ENCODE measurements at regions not wholly inside any gene's neighbourhood (a gene's known extent, or its start where the extent isn't known, plus 50 kb on each side); places are given as distances from the start of the nearest gene placed in this dataset.

DNA sequence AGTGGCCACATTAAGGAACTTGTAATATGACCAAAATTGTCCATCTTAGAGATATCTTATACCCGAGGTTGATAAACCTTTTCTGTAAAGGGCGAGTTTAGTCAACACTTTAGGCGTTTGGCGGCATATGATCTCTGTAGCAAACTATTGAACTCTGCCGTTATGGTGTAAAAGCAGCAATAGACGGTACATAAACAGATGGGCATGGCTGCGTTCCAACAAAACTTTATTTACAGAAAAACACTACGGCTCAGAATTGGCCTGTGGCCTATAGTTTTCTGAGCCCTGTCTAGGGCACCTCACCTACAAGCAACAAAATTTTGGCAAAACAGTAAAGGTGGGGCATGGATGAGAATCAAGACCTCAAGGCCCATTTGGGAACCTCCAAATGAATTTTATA is 121.9 kb upstream of the HAAO start:
- H3K4me1 ChIP-seq (ENCODE audit: control insufficient read depth in 2 of 2, insufficient read depth in 1 of 2, low read depth in 1 of 2, low read length in 2 of 2), result peaks cover 2 to 14% of the 10 kb centered on the region in 2 donors
- DNase-seq (ENCODE audit: low spot score), result no peak
- no peak overlapping the region for H3K18ac ChIP-seq (ENCODE audit: low read length)
- no peak overlapping the region for H3K4me3 ChIP-seq (ENCODE audit: low read length in 2 of 2)
- no peak overlapping the region for H2BK15ac ChIP-seq (ENCODE audit: low read length)
- no peak overlapping the region for H2AFZ ChIP-seq (ENCODE audit: low read length)
- WGBS, 2 donors (ENCODE audit: extremely low coverage in 2 of 2, insufficient read length in 2 of 2, insufficient replicate concordance in 1 of 2), result no CpG with 5 or more reads among the region's 8 CpGs
- H3K27ac ChIP-seq (replicated peaks; ENCODE audit: low read length), result no peak overlapping the region
- H2BK5ac ChIP-seq (ENCODE audit: low read length), result no peak overlapping the region
- no peak overlapping the region for H3K14ac ChIP-seq (ENCODE audit: low read length)
- peaks cover 0 to 2% of the 10 kb centered on the region in 2 donors for H3K9me3 ChIP-seq (replicated peaks in 1 of 2; ENCODE audit: control insufficient read depth in 2 of 2, insufficient read depth in 1 of 2, low read depth in 1 of 2, low read length in 2 of 2)
- no peak overlapping the region for H2AK5ac ChIP-seq (ENCODE audit: low read depth, low read length)
- no peak overlapping the region for H4K91ac ChIP-seq (ENCODE audit: low read depth, low read length, poor library complexity)
- H3K4me2 ChIP-seq (ENCODE audit: insufficient read depth, low read length, poor library complexity, severe bottlenecking), result no peak overlapping the region
- H2BK120ac ChIP-seq (ENCODE audit: low read depth, low read length), result no peak overlapping the region
- no peak overlapping the region for H4K8ac ChIP-seq (ENCODE audit: low read depth, low read length)
- no peaks in the 10 kb centered on the region for H3K27me3 ChIP-seq (ENCODE audit: control insufficient read depth in 3 of 3, insufficient read depth in 3 of 3, low read depth in 1 of 3, low read length in 3 of 3)
- H3K36me3 ChIP-seq (replicated peaks in 1 of 2; ENCODE audit: control insufficient read depth in 2 of 2, insufficient read depth in 2 of 2, low read length in 2 of 2), result no peaks in the 10 kb centered on the region
- H2BK12ac ChIP-seq (ENCODE audit: low read length), result no peak overlapping the region
- no peak overlapping the region for H3K9ac ChIP-seq (ENCODE audit: low read depth, low read length, poor library complexity)
- H3K4ac ChIP-seq (ENCODE audit: low read length), result no peak overlapping the region
- no peaks in the 10 kb centered on the region for H3K79me1 ChIP-seq (ENCODE audit: low read depth, low read length)
- no peak overlapping the region for H3K23ac ChIP-seq (ENCODE audit: low read depth, low read length, poor library complexity)

DNA sequence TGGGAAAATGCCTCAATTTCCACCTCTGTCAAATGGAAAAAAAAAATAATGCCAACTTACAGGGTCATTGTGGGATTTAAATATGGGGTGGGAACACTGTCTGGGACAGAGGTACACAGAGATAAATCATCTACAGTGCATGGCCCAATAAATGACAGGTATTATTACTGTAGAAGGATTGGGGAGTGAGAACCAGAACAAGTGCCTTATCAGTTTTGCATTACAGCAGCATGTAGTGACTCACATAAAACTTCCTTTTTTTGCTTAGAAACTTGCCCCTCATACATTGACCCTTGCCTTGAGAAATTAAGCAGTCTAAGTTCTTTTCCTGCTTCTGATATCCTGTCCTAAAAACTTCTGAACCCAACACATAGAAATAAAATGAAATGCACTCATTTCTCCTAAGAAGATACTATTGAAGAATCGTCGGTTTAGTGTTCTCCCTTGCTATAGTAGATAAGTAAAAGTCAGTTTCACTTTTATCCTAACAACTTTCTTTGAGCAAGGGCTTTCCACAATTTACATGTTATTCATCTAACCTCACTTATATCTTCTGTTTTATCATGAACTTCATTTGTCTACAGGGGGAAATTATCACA is 121.0 kb upstream of the HAAO start:
- Histone ChIP-seq H3K79me1 (ENCODE audit: low read depth, low read length) (no peaks in the 10 kb centered on the region), H3K4ac (ENCODE audit: low read length) (no peak overlapping the region), H4K91ac (ENCODE audit: low read depth, low read length, poor library complexity) (no peak overlapping the region), H2BK15ac (ENCODE audit: low read length) (no peak overlapping the region), H3K9ac (ENCODE audit: low read depth, low read length, poor library complexity) (no peak overlapping the region), H3K27ac (replicated peaks; ENCODE audit: low read length) (no peak overlapping the region), H2AK5ac (ENCODE audit: low read depth, low read length) (no peak overlapping the region), H2AFZ (ENCODE audit: low read length) (no peak overlapping the region), H3K27me3 (ENCODE audit: control insufficient read depth in 3 of 3, insufficient read depth in 3 of 3, low read depth in 1 of 3, low read length in 3 of 3) (no peaks in the 10 kb centered on the region), H3K9me3 (replicated peaks in 1 of 2; ENCODE audit: control insufficient read depth in 2 of 2, insufficient read depth in 1 of 2, low read depth in 1 of 2, low read length in 2 of 2) (peaks cover 0 to 2% of the 10 kb centered on the region in 2 donors), H3K4me3 (ENCODE audit: low read length in 2 of 2) (no peak overlapping the region), H3K14ac (ENCODE audit: low read length) (no peak overlapping the region), H3K18ac (ENCODE audit: low read length) (no peak overlapping the region), H3K36me3 (replicated peaks in 1 of 2; ENCODE audit: control insufficient read depth in 2 of 2, insufficient read depth in 2 of 2, low read length in 2 of 2) (no peaks in the 10 kb centered on the region), H3K23ac (ENCODE audit: low read depth, low read length, poor library complexity) (no peak overlapping the region), H2BK120ac (ENCODE audit: low read depth, low read length) (no peak overlapping the region), H2BK5ac (ENCODE audit: low read length) (no peak overlapping the region), H4K8ac (ENCODE audit: low read depth, low read length) (no peak overlapping the region), H3K4me2 (ENCODE audit: insufficient read depth, low read length, poor library complexity, severe bottlenecking) (no peak overlapping the region), H3K4me1 (ENCODE audit: control insufficient read depth in 2 of 2, insufficient read depth in 1 of 2, low read depth in 1 of 2, low read length in 2 of 2) (peaks cover 2 to 14% of the 10 kb centered on the region in 2 donors), H2BK12ac (ENCODE audit: low read length) (no peak overlapping the region)
- DNase-seq (ENCODE audit: low spot score), result no peak
- no CpG with 5 or more reads among the region's 2 CpGs for WGBS, 2 donors (ENCODE audit: extremely low coverage in 2 of 2, insufficient read length in 2 of 2, insufficient replicate concordance in 1 of 2)

- H2AFZ ChIP-seq (ENCODE audit: low read length), result no peak overlapping the region
- no peak overlapping the region for H4K8ac ChIP-seq (ENCODE audit: low read depth, low read length)
- no peaks in the 10 kb centered on the region for H3K9me3 ChIP-seq (replicated peaks in 1 of 2; ENCODE audit: control insufficient read depth in 2 of 2, insufficient read depth in 1 of 2, low read depth in 1 of 2, low read length in 2 of 2)
- H3K36me3 ChIP-seq (replicated peaks in 1 of 2; ENCODE audit: control insufficient read depth in 2 of 2, insufficient read depth in 2 of 2, low read length in 2 of 2), result no peaks in the 10 kb centered on the region
- H3K9ac ChIP-seq (ENCODE audit: low read depth, low read length, poor library complexity), result no peak overlapping the region
- H2BK5ac ChIP-seq (ENCODE audit: low read length), result no peak overlapping the region
- H2BK15ac ChIP-seq (ENCODE audit: low read length), result no peak overlapping the region
- no peak overlapping the region for H4K91ac ChIP-seq (ENCODE audit: low read depth, low read length, poor library complexity)
- no CpG with 5 or more reads among the region's 3 CpGs for WGBS, 2 donors (ENCODE audit: extremely low coverage in 2 of 2, insufficient read length in 2 of 2, insufficient replicate concordance in 1 of 2)
- H3K18ac ChIP-seq (ENCODE audit: low read length), result no peak overlapping the region
- no peak for DNase-seq (ENCODE audit: low spot score)
- no peak overlapping the region for H3K23ac ChIP-seq (ENCODE audit: low read depth, low read length, poor library complexity)
- no peaks in the 10 kb centered on the region for H3K79me1 ChIP-seq (ENCODE audit: low read depth, low read length)
- H3K14ac ChIP-seq (ENCODE audit: low read length), result no peak overlapping the region
- no peak overlapping the region for H3K4me3 ChIP-seq (ENCODE audit: low read length in 2 of 2)
- H3K27me3 ChIP-seq (ENCODE audit: control insufficient read depth in 3 of 3, insufficient read depth in 3 of 3, low read depth in 1 of 3, low read length in 3 of 3), result no peaks in the 10 kb centered on the region
- peaks cover 13 to 22% of the 10 kb centered on the region in 2 donors for H3K4me1 ChIP-seq (ENCODE audit: control insufficient read depth in 2 of 2, insufficient read depth in 1 of 2, low read depth in 1 of 2, low read length in 2 of 2)
- H3K4me2 ChIP-seq (ENCODE audit: insufficient read depth, low read length, poor library complexity, severe bottlenecking), result no peak overlapping the region
- no peak overlapping the region for H3K4ac ChIP-seq (ENCODE audit: low read length)
- H2BK120ac ChIP-seq (ENCODE audit: low read depth, low read length), result no peak overlapping the region
- H3K27ac ChIP-seq (replicated peaks; ENCODE audit: low read length), result no peak overlapping the region
- H2BK12ac ChIP-seq (ENCODE audit: low read length), result no peak overlapping the region
- no peak overlapping the region for H2AK5ac ChIP-seq (ENCODE audit: low read depth, low read length)
These were observed 118.4 kb upstream of the HAAO start for GRCh38 chr2:42910645-42911405.

DNA sequence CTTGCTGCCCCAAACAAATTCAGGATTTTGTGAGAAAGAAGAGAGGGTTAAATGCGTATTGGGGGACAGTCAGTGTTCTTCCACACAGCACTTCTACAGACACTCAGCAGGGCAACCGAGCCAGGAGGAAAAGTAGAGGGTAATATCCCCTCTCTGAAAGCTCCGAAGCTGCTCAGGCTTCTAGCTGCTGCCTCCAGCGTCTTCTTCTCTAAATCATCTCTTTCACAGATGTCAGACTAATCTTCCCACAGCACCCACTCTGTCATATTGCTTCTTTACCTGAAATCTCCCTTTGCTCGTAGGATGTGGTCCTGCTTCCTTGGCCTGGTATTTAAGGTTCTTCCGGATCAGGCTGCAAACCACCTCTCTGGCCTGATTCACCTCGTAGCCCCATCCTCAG is 117.6 kb upstream of the HAAO start:
- Histone ChIP-seq H3K4me3 (ENCODE audit: low read length in 2 of 2) (no peak overlapping the region), H3K36me3 (replicated peaks in 1 of 2; ENCODE audit: control insufficient read depth in 2 of 2, insufficient read depth in 2 of 2, low read length in 2 of 2) (no peaks in the 10 kb centered on the region), H4K91ac (ENCODE audit: low read depth, low read length, poor library complexity) (no peak overlapping the region), H3K4ac (ENCODE audit: low read length) (no peak overlapping the region), H3K4me1 (ENCODE audit: control insufficient read depth in 2 of 2, insufficient read depth in 1 of 2, low read depth in 1 of 2, low read length in 2 of 2) (peaks cover 13 to 25% of the 10 kb centered on the region in 2 donors), H3K23ac (ENCODE audit: low read depth, low read length, poor library complexity) (no peak overlapping the region), H3K27ac (replicated peaks; ENCODE audit: low read length) (no peak overlapping the region), H2AFZ (ENCODE audit: low read length) (no peak overlapping the region), H4K8ac (ENCODE audit: low read depth, low read length) (no peak overlapping the region), H3K79me1 (ENCODE audit: low read depth, low read length) (no peaks in the 10 kb centered on the region), H3K9ac (ENCODE audit: low read depth, low read length, poor library complexity) (no peak overlapping the region), H3K4me2 (ENCODE audit: insufficient read depth, low read length, poor library complexity, severe bottlenecking) (no peak overlapping the region), H2BK12ac (ENCODE audit: low read length) (no peak overlapping the region), H3K9me3 (replicated peaks in 1 of 2; ENCODE audit: control insufficient read depth in 2 of 2, insufficient read depth in 1 of 2, low read depth in 1 of 2, low read length in 2 of 2) (no peaks in the 10 kb centered on the region), H2AK5ac (ENCODE audit: low read depth, low read length) (no peak overlapping the region), H3K27me3 (ENCODE audit: control insufficient read depth in 3 of 3, insufficient read depth in 3 of 3, low read depth in 1 of 3, low read length in 3 of 3) (no peaks in the 10 kb centered on the region), H3K14ac (ENCODE audit: low read length) (no peak overlapping the region), H2BK120ac (ENCODE audit: low read depth, low read length) (no peak overlapping the region), H3K18ac (ENCODE audit: low read length) (peak overlapping the region; percentile 22), H2BK5ac (ENCODE audit: low read length) (no peak overlapping the region), H2BK15ac (ENCODE audit: low read length) (no peak overlapping the region)
- no peak for DNase-seq (ENCODE audit: low spot score)
- no CpG with 5 or more reads among the region's 7 CpGs for whole genome bisulfite sequencing, 2 donors (ENCODE audit: extremely low coverage in 2 of 2, insufficient read length in 2 of 2, insufficient replicate concordance in 1 of 2)

Data from neuronal stem cell (in vitro differentiated cells).